GM18873 (cell line): ENCODE measurements at regions not wholly inside any gene's neighbourhood (a gene's known extent, or its start where the extent isn't known, plus 50 kb on each side); places are given as distances from the start of the nearest gene placed in this dataset.
"Not testable (repeated sequence)": the region's sequence is repeated elsewhere in the genome, so short reads cannot be mapped to it uniquely, and the experiment has no call there.

Experiments used
- ATAC-seq: cut with Tn5 transposase; IDR thresholded peaks from one replicate; pipeline ENCODE4 v1.9.1; 2021; ENCODE audit warnings: mild to moderate bottlenecking, moderate library complexity, moderate number of reproducible peaks; ENCODE audit not compliant: unreplicated experiment, low FRiP score

- no peak for ATAC-seq
Measured at GRCh38 chr10:31121757-31122577, 90.3 kb upstream of the ZNF438 start.

- no peak for ATAC-seq
Measured at GRCh38 chr10:31123946-31124345, 92.3 kb upstream of the ZNF438 start.

GRCh38 chr10:31124852-31125251 lies 93.2 kb upstream of the ZNF438 start:
- ATAC-seq: no peak

- no peak for ATAC-seq
Measured at GRCh38 chr10:31125789-31126188, 94.1 kb upstream of the ZNF438 start.

DNA sequence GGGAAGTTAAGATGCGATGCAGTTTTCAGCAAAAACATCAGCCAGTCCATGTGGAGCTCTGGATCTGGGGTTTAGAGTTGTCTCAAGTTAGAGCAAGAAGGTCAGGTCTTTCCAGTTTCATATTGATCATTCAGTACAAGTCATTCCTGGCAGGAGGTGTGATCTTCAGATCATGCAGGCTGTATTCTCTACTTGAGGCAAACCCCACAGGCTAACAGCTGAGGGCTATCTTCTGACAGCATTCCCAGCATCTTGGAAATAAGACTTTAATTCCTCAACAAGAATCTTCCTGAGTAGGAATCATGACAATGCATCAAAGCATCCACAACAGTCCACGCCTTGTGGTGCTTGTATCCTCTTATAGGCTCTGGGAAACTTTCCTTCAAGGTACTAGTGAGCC lies 94.9 kb upstream of the ZNF438 start:
- no peak for ATAC-seq

DNA sequence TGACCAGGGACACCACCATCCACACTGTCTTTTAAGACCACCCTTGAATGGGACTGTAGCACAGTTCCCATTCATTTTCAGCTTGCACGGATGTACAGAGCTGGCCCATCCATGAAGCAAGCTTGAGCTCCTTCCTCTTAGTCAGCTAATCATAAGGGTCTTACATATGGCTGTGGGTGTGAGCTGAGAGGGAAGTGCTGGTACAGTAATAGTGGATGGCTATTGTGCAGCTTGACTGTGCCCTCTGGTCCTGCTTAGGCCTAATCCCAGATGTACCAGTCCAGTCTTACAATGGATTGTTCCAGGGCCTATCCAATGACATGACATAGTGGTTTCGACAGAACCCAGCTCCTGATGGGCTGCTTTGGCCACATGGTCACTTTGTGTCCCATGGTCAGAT lies 96.9 kb upstream of the ZNF438 start:
- no peak for ATAC-seq

DNA sequence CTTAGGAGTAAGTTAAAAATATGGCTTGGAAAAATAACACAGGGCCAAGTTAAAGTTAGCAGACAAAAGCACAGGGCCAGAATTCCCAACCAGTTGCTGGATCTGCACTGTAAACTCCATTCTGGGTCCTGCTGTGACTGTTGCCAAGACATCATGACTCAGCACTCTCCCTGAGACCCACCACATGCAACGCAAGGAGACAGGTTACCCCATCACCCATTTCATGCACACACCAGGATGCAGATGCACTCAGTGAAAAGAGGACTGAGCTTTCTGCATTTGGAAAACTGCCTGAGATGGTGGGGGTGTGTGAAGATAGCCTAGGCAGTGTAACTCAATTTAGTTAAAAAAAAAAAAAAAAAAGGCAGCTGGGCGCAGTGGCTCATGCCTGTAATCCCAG lies 97.6 kb upstream of the ZNF438 start:
- ATAC-seq: no peak

DNA sequence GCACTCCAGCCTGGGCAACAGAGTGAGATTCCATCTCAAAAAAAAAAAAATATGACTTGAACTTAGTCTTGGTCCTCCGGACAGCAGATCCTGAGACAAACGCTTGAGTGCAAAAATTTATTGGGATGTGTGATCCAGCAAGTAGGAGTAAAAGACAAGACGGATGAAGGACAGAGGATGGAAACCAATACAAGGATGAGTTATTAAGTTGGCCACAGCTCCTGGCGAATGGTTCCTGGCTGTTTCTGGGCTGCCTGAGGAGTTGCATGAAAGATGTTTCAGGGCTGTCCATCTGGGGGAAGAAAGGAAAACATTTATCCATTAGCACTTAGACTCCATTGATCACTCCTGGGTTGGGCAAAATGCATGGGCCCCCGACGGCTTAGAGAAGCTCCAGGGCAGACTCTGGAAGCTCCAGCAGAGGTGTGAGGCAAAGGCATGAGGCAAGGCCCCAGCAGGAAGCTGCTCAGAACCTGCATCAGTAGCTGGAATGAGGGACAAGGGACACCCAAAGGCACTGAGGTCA lies 98.3 kb upstream of the ZNF438 start:
- ATAC-seq: no peak

DNA sequence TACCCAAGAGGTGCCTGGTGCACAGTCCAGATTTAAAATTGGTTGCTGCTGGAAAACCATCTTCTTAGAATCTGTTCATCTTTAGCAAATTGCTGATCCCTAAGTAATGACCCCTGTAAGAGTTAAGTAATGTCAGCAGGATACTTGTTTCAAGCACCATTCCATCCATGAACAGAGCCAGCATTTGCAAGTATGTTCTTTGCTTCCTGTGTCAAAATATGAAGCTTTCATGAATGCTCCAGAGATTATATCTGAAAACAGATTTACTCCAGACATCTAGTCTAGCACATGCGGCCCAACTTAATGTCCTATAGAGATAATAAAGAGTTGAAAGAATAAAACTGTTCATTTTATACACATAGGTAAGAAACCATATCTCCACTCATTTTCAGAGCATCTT lies 98.7 kb upstream of the ZNF438 start:
- ATAC-seq: no peak

GRCh38 chr10:31131251-31131650 lies 99.6 kb upstream of the ZNF438 start:
- no peak for ATAC-seq

DNA sequence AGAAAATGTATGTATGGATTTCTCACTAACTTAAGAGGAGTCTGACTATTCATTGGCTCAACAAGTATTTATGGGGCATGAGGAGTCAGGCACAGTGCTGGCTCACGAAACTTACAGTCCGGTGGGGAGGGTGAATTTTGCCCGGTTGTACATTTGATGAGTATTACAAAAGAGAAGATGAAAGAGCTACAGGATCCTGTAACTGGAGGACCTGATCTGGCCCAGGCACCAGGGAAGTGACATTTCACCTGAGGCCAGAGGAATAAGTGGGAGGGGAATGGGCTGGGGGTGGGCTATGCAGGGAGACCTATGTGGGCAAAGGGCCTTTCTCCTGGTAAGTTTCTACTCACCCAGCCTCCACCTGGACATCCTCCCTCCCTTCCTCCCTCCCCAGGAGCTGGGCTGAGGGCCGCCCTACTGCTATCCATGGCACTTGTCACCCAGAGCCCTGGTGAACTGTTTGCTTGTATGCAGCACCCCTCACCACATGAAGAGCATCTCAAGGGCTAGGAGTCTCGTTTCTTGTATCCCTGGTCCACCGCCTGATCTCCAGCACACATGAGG lies 101.1 kb upstream of the ZNF438 start:
- no peak for ATAC-seq

DNA sequence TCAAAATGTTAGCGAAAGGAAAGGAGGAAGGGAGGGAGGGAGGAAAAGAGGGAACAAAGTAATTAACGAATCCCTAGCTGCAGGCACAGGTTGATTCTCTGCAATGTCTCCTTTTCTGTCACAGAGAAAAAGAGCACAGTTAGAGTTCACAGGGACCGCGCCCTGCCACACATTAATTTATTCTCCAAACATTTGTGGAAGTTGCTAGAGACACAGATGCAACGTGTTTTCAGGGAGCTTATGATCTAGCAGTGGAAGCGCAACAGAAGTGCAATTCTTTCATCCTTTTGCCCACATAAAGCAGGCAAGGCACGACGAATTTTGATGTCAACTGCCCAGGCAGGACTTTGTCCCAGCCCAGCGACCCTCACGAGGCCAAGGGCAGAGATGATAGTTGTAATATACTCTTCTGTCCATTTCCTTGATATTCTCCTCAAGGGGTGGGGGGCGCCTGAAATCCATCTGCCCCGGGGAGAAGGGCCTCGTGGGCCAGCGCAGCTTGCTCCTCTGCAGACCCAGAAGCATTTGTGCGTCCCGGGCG lies 101.7 kb upstream of the ZNF438 start:
- ATAC-seq: no peak

DNA sequence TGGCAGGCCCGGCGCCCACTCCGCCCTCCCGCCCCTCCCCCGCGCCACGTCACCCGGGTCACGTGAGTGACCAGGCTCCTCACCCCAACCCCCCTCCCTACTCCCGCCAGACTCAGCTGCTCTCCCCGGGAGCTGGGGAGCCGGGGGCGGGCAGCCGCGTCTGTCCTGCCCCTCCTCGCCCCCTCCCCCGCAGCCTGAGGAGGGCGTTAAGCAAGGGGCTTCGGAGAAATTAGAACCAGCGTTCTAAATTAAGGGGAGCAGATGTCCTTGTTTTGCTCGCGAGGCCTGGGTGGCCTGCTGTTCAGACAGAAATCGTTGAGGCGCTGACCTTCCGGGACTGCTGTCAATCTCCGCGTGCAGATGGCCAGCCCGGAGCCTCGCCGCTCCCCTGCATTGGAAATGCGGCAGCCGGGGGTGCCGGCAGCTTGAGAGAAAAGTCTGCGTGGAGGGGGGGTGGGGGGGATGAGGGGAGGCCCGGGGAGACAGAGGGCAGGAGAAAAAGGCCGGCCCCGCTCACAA lies 102.2 kb upstream of the ZNF438 start:
- ATAC-seq: no peak

GRCh38 chr10:31134311-31134952 lies 102.8 kb upstream of the ZNF438 start:
- ATAC-seq: no peak

- no peak for ATAC-seq
Measured at GRCh38 chr10:31135171-31135570, 103.5 kb upstream of the ZNF438 start.

GRCh38 chr10:31135791-31136190 lies 104.1 kb upstream of the ZNF438 start:
- ATAC-seq: not testable (repeated sequence)

GRCh38 chr10:31136386-31136785 lies 104.7 kb upstream of the ZNF438 start:
- no peak for ATAC-seq

DNA sequence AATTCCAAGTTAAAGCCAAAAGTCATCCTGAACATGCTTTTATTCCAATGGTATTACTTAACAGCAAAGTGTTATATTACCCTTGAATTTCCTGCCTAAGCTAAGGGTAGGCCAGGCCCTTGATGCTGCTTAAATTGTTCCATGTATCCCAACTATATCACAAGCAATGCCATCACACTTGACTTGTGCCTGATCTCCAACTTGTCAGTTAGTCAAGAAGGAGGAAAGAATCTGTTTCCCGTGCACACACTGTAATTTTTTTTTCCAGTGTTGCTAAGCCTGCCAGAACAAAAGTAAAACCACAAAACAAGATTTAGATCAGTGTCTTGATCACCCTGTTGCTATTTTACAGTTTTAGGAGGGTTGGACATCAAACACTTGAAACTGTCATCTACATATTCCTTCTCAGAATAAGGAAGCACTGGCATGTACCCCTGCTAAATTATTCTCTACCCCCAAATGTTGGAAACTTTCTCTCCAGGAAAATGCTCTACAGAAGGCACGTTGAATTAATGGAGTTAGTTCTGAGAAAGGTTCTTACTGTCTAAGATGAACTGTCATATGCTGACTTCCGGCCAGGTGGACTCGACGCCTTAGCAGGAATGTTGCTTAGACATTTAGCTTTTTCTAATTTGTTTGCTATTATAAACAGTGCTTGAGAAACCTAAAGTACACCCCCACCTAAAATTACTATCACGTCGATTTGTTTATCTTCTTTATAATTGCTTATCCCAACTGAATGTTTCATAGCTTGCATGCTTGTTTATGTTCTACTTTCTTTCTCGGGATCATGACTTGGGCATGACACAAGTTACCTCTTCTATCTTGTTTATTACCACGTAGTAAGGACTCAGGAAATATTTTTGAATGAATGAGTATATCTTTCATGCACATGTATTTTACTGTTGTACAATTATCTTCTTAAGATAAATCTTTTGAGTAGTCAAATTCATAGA lies 105.5 kb upstream of the ZNF438 start:
- ATAC-seq: no peak

- no peak for ATAC-seq
Measured at GRCh38 chr10:31138026-31138553, 106.4 kb upstream of the ZNF438 start.

GRCh38 chr10:31139497-31139896 lies 107.8 kb upstream of the ZNF438 start:
- ATAC-seq: no peak
